SK-N-SH (cell line): ENCODE measurements at regions not wholly inside any gene's neighbourhood (a gene's known extent, or its start where the extent isn't known, plus 50 kb on each side); places are given as distances from the start of the nearest gene placed in this dataset.

ENCODE experiments used
- CTCF ChIA-PET: fragments of 300-600, 350-600 bp; formaldehyde crosslinking; extraction: SDS; loops from one replicate; lab custom pipeline; 2021; lab: Yijun Ruan, JAX
- POLR2A ChIA-PET: fragments of 350-600 bp; sonication (Branson Sonifier 250); formaldehyde crosslinking; extraction: SDS; loops from one replicate; lab custom pipeline; 2020; ENCODE audit warnings: antibody characterized with exemption, inconsistent platforms; lab: Yijun Ruan, JAX
- DNase-seq: peaks from one replicate; pipeline ENCODE4 v3.0.0; 2012
- H2AFZ ChIP-seq: fragments of 200-600 bp; sonication (generic); 2 replicates; pipeline ENCODE4 v1.8.1; 2016; ENCODE audit warnings: antibody characterized with exemption, mild to moderate bottlenecking, low read depth
- H3F3A ChIP-seq: fragments of 200-600 bp; sonication (generic); replicated peaks from 2 replicates; pipeline ENCODE3; 2016; ENCODE audit warnings: antibody characterized with exemption, mild to moderate bottlenecking; ENCODE audit not compliant: insufficient read depth
- H3K27ac ChIP-seq, 2 experiments: fragments of 200-500 bp in 1 of 2; fragments of 200-600 bp in 1 of 2; sonication (Bioruptor generic) in 1 of 2; sonication (generic), shearing (Covaris generic) in 1 of 2; 2 replicates each; pipeline versions ENCODE4 v1.5.1 to v1.6.1; 2014 to 2016; ENCODE audit warnings: low read depth in 2 of 2, inconsistent platforms in 1 of 2, low read length in 1 of 2, mild to moderate bottlenecking in 1 of 2, mixed read lengths in 1 of 2
- H3K27me3 ChIP-seq: fragments of 200-600 bp; sonication (generic), shearing (Covaris generic); 2 replicates; pipeline ENCODE4 v1.6.1; 2016; ENCODE audit warnings: mixed run types; ENCODE audit not compliant: insufficient read depth
- H3K36me3 ChIP-seq, 2 experiments: fragments of 200-500 bp in 1 of 2; fragments of 200-600 bp in 1 of 2; sonication (Bioruptor generic) in 1 of 2; sonication (generic) in 1 of 2; replicated peaks in 1 of 2; 2 replicates each; pipeline versions ENCODE3 to v1.5.1; 2014 to 2016; ENCODE audit warnings: low read length in 1 of 2, mild to moderate bottlenecking in 1 of 2; ENCODE audit not compliant: insufficient read depth in 2 of 2, control insufficient read depth in 1 of 2
- H3K4me1 ChIP-seq, 2 experiments: fragments of 200-500 bp in 1 of 2; fragments of 200-600 bp in 1 of 2; sonication (Bioruptor generic) in 1 of 2; sonication (generic), shearing (Covaris generic) in 1 of 2; 2 replicates each; pipeline versions ENCODE4 v1.5.1 to v1.6.1; 2014 to 2016; ENCODE audit warnings: low read depth in 1 of 2, low read length in 1 of 2, mixed run types in 1 of 2; ENCODE audit not compliant: insufficient read depth in 2 of 2, control insufficient read depth in 1 of 2
- H3K4me2 ChIP-seq: fragments of 200-600 bp; sonication (generic), shearing (Covaris generic); 2 replicates; pipeline ENCODE4 v1.6.1; 2017; ENCODE audit warnings: mixed run types
- H3K4me3 ChIP-seq, 2 experiments: fragments of 200-500 bp in 1 of 2; fragments of 200-600 bp in 1 of 2; sonication (Bioruptor generic) in 1 of 2; sonication (generic), shearing (Covaris generic) in 1 of 2; 2 replicates each; pipeline versions ENCODE4 v1.5.1 to v1.8.1; 2014 to 2016; ENCODE audit warnings: low read depth in 2 of 2, inconsistent platforms in 1 of 2, low read length in 1 of 2, mild to moderate bottlenecking in 1 of 2, mixed read lengths in 1 of 2, moderate library complexity in 1 of 2
- H3K79me2 ChIP-seq: fragments of 200-600 bp; sonication (generic); 2 replicates; pipeline ENCODE4 v1.8.1; 2017; ENCODE audit warnings: mild to moderate bottlenecking; ENCODE audit not compliant: insufficient read depth
- H3K9ac ChIP-seq: fragments of 200-600 bp; sonication (generic); 2 replicates; pipeline ENCODE4 v1.6.1; 2017; ENCODE audit warnings: mixed run types
- H3K9me2 ChIP-seq: fragments of 200-600 bp; sonication (generic); 2 replicates; pipeline ENCODE4 v1.6.1; 2017; ENCODE audit warnings: mixed run types
- H3K9me3 ChIP-seq: fragments of 200-600 bp; sonication (generic); 2 replicates; pipeline ENCODE4 v1.6.1; 2017; ENCODE audit warnings: mixed run types, mild to moderate bottlenecking, moderate library complexity
- H4K20me1 ChIP-seq: fragments of 200-600 bp; sonication (generic); 2 replicates; pipeline ENCODE4 v1.6.1; 2017; ENCODE audit warnings: mild to moderate bottlenecking, mixed run types; ENCODE audit not compliant: insufficient read depth
- CHD2 ChIP-seq: fragments of 150-350 bp; IDR thresholded peaks from 2 replicates; pipeline ENCODE4 v1.6.1; 2018; ENCODE audit warnings: low read length; ENCODE audit not compliant: partially characterized antibody
- ELF1 ChIP-seq: IDR thresholded peaks from 2 replicates; pipeline ENCODE4 v1.4.0; 2012
- EZH2phosphoT487 ChIP-seq: fragments of 200-600 bp; sonication (generic); IDR thresholded peaks from 2 replicates; pipeline ENCODE4 v1.6.1; 2017; ENCODE audit warnings: low read depth, mixed run types, mild to moderate bottlenecking, antibody characterized with exemption, moderate library complexity, borderline replicate concordance
- FOSL2 ChIP-seq: IDR thresholded peaks from 2 replicates; pipeline ENCODE4 v1.4.0; 2012; ENCODE audit warnings: low read depth, mild to moderate bottlenecking, moderate library complexity, borderline replicate concordance
- FOXJ3 ChIP-seq: sonication (generic); formaldehyde crosslinking; IDR thresholded peaks from 2 replicates; pipeline ENCODE4 v1.5.1; 2020; ENCODE audit warnings: mild to moderate bottlenecking, missing genetic modification reagents
- FOXM1 ChIP-seq: IDR thresholded peaks from 2 replicates; pipeline ENCODE4 v1.4.0; 2012; ENCODE audit warnings: low read depth, mild to moderate bottlenecking
- MEF2A ChIP-seq: IDR thresholded peaks from 2 replicates; pipeline ENCODE4 v1.4.0; 2012; ENCODE audit warnings: low read depth, borderline replicate concordance
- NRF1 ChIP-seq: IDR thresholded peaks from 2 replicates; pipeline ENCODE4 v1.6.1; 2012; ENCODE audit warnings: low read depth, mild to moderate bottlenecking, low read length
- RCOR1 ChIP-seq: fragments of 150-350 bp; IDR thresholded peaks from 2 replicates; pipeline ENCODE4 v1.6.1; 2017; ENCODE audit warnings: antibody characterized with exemption, low read length
- RFX5 ChIP-seq: IDR thresholded peaks from 2 replicates; pipeline ENCODE4 v1.6.1; 2012; ENCODE audit warnings: mild to moderate bottlenecking, improper control_type of control experiment, low read length
- SIN3A ChIP-seq: IDR thresholded peaks from 2 replicates; pipeline ENCODE4 v1.6.1; 2012; ENCODE audit warnings: low read depth, mild to moderate bottlenecking, low read length, moderate library complexity, borderline replicate concordance
- TAF1 ChIP-seq: IDR thresholded peaks from 2 replicates; pipeline ENCODE4 v1.6.1; 2012; ENCODE audit warnings: low read depth, mild to moderate bottlenecking, low read length, moderate library complexity, borderline replicate concordance
- TCF12 ChIP-seq: IDR thresholded peaks from 2 replicates; pipeline ENCODE4 v1.4.0; 2012
- TEAD4 ChIP-seq: IDR thresholded peaks from 2 replicates; pipeline ENCODE4 v1.4.0; 2012; ENCODE audit warnings: mild to moderate bottlenecking, borderline replicate concordance; ENCODE audit not compliant: insufficient read depth
- WGBS: methylation state at CpG from one replicate; pipeline ENCODE4 v1.1.6; 2017; ENCODE audit warnings: low lambda C conversion rate; 5-methylcytosine and 5-hydroxymethylcytosine counted together
- TF ChIP-seq, protein P1 (sequence below): fragments of 200-600 bp; sonication (generic); IDR thresholded peaks from 2 replicates; pipeline ENCODE4 v1.6.1; 2017; ENCODE audit warnings: antibody characterized with exemption, mild to moderate bottlenecking, moderate library complexity
- TF ChIP-seq, protein P2 (sequence below): IDR thresholded peaks from 2 replicates; pipeline ENCODE4 v1.4.0; 2012; ENCODE audit warnings: low read depth, borderline replicate concordance
- TF ChIP-seq, protein P3 (sequence below): IDR thresholded peaks from 2 replicates; pipeline ENCODE4 v1.4.0; 2012; ENCODE audit warnings: low read depth
- TF ChIP-seq, protein P4 (sequence below): fragments of 150-350 bp; IDR thresholded peaks from 2 replicates; pipeline ENCODE4 v1.6.1; 2017; ENCODE audit warnings: antibody characterized with exemption, low read length, low read depth, borderline replicate concordance
- TF ChIP-seq, protein P5 (sequence below): IDR thresholded peaks from 2 replicates; pipeline ENCODE4 v1.6.1; 2012; ENCODE audit warnings: mild to moderate bottlenecking, low read depth, low read length, moderate library complexity

DNA sequence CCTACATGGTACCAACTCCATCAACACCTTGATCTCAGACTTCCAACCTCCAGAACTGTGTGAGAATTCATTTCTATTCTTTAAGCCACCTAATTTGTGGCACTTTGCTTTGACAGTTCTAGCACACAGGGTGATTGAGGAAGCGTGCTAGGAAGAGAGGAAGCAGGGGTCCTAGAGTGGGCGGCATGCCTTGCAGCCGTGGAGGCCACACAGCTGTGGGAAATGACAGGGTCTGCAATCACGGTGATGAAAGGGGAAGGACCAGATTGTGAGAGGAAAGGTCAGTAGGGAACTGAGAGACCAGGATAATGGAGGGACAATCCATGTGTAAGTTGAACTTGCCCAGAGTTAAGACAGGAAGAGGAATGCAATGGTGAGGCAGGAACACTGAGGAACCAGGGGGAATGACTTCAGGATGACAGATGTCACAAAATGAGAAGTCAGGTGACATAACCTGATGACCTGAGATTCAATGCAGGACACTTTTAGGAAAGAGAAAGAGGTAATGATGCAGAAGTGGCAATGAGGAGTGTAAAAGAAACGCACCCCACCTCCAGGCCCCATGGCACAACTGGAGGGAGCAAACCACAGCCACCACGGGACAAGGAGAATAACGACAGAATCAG, 87.3 kb upstream of the PIK3CG start:
- H3K4me3 ChIP-seq, result no peak overlapping the region
- H3K9me2 ChIP-seq, result no peaks in the 10 kb centered on the region
- TF ChIP-seq FOXJ3 (no peak), MEF2A (no peak), RCOR1 (no peak), SIN3A (no peak), EZH2phosphoT487 (no peak), TEAD4 (no peak), FOXM1 (no peak), TCF12 (no peak), ELF1 (no peak), TAF1 (no peak), CHD2 (no peak), RFX5 (no peak), NRF1 (no peak), FOSL2 (no peak)
- TF ChIP-seq, protein P1, sequence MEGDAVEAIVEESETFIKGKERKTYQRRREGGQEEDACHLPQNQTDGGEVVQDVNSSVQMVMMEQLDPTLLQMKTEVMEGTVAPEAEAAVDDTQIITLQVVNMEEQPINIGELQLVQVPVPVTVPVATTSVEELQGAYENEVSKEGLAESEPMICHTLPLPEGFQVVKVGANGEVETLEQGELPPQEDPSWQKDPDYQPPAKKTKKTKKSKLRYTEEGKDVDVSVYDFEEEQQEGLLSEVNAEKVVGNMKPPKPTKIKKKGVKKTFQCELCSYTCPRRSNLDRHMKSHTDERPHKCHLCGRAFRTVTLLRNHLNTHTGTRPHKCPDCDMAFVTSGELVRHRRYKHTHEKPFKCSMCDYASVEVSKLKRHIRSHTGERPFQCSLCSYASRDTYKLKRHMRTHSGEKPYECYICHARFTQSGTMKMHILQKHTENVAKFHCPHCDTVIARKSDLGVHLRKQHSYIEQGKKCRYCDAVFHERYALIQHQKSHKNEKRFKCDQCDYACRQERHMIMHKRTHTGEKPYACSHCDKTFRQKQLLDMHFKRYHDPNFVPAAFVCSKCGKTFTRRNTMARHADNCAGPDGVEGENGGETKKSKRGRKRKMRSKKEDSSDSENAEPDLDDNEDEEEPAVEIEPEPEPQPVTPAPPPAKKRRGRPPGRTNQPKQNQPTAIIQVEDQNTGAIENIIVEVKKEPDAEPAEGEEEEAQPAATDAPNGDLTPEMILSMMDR, result no peak
- TF ChIP-seq, protein P2, sequence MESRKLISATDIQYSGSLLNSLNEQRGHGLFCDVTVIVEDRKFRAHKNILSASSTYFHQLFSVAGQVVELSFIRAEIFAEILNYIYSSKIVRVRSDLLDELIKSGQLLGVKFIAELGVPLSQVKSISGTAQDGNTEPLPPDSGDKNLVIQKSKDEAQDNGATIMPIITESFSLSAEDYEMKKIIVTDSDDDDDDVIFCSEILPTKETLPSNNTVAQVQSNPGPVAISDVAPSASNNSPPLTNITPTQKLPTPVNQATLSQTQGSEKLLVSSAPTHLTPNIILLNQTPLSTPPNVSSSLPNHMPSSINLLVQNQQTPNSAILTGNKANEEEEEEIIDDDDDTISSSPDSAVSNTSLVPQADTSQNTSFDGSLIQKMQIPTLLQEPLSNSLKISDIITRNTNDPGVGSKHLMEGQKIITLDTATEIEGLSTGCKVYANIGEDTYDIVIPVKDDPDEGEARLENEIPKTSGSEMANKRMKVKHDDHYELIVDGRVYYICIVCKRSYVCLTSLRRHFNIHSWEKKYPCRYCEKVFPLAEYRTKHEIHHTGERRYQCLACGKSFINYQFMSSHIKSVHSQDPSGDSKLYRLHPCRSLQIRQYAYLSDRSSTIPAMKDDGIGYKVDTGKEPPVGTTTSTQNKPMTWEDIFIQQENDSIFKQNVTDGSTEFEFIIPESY, result no peak
- TF ChIP-seq, protein P3, sequence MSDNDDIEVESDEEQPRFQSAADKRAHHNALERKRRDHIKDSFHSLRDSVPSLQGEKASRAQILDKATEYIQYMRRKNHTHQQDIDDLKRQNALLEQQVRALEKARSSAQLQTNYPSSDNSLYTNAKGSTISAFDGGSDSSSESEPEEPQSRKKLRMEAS, result no peak
- TF ChIP-seq, protein P4, sequence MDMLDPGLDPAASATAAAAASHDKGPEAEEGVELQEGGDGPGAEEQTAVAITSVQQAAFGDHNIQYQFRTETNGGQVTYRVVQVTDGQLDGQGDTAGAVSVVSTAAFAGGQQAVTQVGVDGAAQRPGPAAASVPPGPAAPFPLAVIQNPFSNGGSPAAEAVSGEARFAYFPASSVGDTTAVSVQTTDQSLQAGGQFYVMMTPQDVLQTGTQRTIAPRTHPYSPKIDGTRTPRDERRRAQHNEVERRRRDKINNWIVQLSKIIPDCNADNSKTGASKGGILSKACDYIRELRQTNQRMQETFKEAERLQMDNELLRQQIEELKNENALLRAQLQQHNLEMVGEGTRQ, result no peak
- TF ChIP-seq, protein P5, sequence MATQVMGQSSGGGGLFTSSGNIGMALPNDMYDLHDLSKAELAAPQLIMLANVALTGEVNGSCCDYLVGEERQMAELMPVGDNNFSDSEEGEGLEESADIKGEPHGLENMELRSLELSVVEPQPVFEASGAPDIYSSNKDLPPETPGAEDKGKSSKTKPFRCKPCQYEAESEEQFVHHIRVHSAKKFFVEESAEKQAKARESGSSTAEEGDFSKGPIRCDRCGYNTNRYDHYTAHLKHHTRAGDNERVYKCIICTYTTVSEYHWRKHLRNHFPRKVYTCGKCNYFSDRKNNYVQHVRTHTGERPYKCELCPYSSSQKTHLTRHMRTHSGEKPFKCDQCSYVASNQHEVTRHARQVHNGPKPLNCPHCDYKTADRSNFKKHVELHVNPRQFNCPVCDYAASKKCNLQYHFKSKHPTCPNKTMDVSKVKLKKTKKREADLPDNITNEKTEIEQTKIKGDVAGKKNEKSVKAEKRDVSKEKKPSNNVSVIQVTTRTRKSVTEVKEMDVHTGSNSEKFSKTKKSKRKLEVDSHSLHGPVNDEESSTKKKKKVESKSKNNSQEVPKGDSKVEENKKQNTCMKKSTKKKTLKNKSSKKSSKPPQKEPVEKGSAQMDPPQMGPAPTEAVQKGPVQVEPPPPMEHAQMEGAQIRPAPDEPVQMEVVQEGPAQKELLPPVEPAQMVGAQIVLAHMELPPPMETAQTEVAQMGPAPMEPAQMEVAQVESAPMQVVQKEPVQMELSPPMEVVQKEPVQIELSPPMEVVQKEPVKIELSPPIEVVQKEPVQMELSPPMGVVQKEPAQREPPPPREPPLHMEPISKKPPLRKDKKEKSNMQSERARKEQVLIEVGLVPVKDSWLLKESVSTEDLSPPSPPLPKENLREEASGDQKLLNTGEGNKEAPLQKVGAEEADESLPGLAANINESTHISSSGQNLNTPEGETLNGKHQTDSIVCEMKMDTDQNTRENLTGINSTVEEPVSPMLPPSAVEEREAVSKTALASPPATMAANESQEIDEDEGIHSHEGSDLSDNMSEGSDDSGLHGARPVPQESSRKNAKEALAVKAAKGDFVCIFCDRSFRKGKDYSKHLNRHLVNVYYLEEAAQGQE, result no peak
- TF ChIP-seq, all 33 proteins: peak for 0
- CTCF ChIA-PET, result interaction anchor here (0.6 to 2.8 kb wide), 3 partner anchors 15 to 555 kb away, joined by 3 to 20 read pairs (median 4); no protein-coding TSS in a partner anchor
- Histone ChIP-seq H4K20me1 (no peaks in the 10 kb centered on the region), H3K27me3 (no peaks in the 10 kb centered on the region), H2AFZ (no peak overlapping the region), H3K4me2 (no peak overlapping the region), H3K27ac (no peak overlapping the region), H3K4me1 (peaks cover 0 to 28% of the 10 kb centered on the region in 2 experiments; a peak in 1 of 4 replicates), H3K79me2 (no peaks in the 10 kb centered on the region), H3K36me3 (no peaks in the 10 kb centered on the region), H3F3A (peaks cover 33% of the 10 kb centered on the region), H3K9me3 (no peaks in the 10 kb centered on the region), H3K9ac (no peak overlapping the region)
- DNase-seq, result no peak
- POLR2A ChIA-PET, result no interaction called here
- WGBS, result 98% methylated on average over 7 of the region's 7 CpGs
